ENCODE measurements at regions not wholly inside any gene's neighbourhood (a gene's known extent, or its start where the extent isn't known, plus 50 kb on each side); places are given as distances from the start of the nearest gene placed in this dataset.

- TF ChIP-seq POLR2AphosphoS5 (IDR thresholded peaks at IDR 0.05) (no peak), CTCF (IDR thresholded peaks at IDR 0.05 in 8 of 11, conservative IDR thresholded peaks at IDR 0.05 in 3 of 11) (no peak), POLR2A (IDR thresholded peaks at IDR 0.05) (no peak)
Observed at GRCh38 chr12:73517859-73518258, 1019.8 kb upstream of the ATXN7L3B start.

All from spleen (tissue), 7 donors.